ENCODE measurements at regions not wholly inside any gene's neighbourhood (a gene's known extent, or its start where the extent isn't known, plus 50 kb on each side); places are given as distances from the start of the nearest gene placed in this dataset.

DNA sequence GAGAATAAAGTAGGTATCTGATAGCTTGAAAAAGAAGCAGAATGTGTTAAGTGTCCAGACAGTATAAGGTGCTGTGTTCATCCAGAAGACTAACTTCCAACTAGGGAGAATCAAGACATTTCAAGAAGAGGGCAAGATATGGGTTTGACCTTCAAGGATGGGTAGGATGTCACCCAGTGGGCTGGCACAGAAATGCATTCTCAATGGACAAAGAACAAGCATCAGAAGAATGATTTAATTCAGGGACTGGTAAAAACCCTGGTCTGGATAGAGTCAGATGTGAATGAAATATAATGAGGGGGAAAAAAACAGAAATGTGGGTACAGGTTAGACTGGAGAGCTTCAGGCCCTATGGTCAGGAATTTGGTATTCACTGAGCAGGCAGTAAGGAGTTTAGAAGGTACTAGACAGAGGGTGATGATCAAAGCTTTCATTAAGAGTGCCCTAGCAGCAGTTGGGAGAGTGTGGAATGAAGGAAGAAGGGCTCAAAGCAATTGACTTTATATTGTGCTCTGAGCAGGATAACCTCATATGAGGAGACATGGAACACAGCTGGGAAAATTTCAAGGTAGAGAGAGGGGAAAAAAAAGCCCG, 180.7 kb upstream of the ANK3 start:
- no peak for TF ChIP-seq EZH2 (IDR thresholded peaks at IDR 0.05; ENCODE audit: low read length)
- no peak for TF ChIP-seq CTCF (optimal IDR thresholded peaks at IDR 0.05 in 1 of 3, IDR thresholded peaks at IDR 0.05 in 1 of 3, conservative IDR thresholded peaks at IDR 0.05 in 1 of 3; ENCODE audit: extremely low read depth in 1 of 3, insufficient read depth in 2 of 3, low read length in 3 of 3)
